Astrocyte of the spinal cord (primary cell): ENCODE measurements at regions not wholly inside any gene's neighbourhood (a gene's known extent, or its start where the extent isn't known, plus 50 kb on each side); places are given as distances from the start of the nearest gene placed in this dataset.

Experiments used
- DNase-seq: peaks from one replicate; pipeline ENCODE4 v3.0.0; 2011; ENCODE audit warnings: low read depth, low spot score
- H3K4me3 ChIP-seq: 2 replicates; pipeline ENCODE4 v1.5.1; 2011; ENCODE audit warnings: low read depth, mild to moderate bottlenecking, low read length, moderate library complexity
- in situ Hi-C: cut with HindIII; loops from 2 replicates; pipeline ENCODE4 v1.10.0; 2017; ENCODE audit warnings: low sequenced_read_pairs
- TF ChIP-seq, protein P1 (sequence below): IDR thresholded peaks from 2 replicates; pipeline ENCODE4 v1.5.1; 2012; ENCODE audit warnings: low read depth, mild to moderate bottlenecking, low read length, inconsistent platforms

DNA sequence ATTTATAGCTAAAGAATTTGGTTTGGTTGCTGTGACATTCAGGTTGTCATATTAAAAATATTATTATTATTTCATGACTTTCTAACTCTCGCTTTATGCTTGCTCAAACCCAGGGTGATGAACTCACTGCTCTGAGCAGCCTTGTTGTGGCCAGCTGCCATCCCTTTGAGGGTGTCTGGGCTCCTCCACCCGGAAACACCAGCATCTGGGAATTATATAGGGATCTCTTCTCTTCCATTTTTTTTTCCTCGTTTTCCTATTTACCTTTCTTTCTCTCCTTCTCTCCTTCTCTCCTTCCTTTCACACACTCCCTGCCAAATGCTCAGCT is 355.8 kb upstream of the SMARCA2 start:
- H3K4me3 ChIP-seq, result no peak overlapping the region
- in situ Hi-C loops, result no loop called here
- TF ChIP-seq, protein P1, sequence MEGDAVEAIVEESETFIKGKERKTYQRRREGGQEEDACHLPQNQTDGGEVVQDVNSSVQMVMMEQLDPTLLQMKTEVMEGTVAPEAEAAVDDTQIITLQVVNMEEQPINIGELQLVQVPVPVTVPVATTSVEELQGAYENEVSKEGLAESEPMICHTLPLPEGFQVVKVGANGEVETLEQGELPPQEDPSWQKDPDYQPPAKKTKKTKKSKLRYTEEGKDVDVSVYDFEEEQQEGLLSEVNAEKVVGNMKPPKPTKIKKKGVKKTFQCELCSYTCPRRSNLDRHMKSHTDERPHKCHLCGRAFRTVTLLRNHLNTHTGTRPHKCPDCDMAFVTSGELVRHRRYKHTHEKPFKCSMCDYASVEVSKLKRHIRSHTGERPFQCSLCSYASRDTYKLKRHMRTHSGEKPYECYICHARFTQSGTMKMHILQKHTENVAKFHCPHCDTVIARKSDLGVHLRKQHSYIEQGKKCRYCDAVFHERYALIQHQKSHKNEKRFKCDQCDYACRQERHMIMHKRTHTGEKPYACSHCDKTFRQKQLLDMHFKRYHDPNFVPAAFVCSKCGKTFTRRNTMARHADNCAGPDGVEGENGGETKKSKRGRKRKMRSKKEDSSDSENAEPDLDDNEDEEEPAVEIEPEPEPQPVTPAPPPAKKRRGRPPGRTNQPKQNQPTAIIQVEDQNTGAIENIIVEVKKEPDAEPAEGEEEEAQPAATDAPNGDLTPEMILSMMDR, result no peak
- no peak for DNase-seq

DNA sequence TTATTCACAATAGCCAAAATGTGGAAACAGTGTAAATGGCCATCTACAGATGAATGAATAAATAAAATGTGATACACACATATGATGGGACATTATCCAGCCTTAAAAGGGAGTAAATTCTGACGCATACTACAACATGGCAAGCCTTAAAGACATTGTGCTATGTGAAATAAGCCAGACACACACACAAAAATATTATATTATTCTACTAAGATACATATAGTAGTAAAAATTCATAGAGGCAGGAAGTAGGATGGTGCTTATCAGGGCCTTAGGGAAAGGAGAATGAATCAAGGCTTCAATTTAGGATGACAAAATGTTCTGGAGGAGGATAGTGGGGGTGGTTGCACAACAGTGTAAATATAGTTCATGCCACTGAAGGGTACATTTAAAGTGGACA is 346.7 kb upstream of the SMARCA2 start:
- in situ Hi-C loops, result no loop called here
- TF ChIP-seq, protein P1, result no peak
- H3K4me3 ChIP-seq, result no peak overlapping the region
- no peak for DNase-seq

DNA sequence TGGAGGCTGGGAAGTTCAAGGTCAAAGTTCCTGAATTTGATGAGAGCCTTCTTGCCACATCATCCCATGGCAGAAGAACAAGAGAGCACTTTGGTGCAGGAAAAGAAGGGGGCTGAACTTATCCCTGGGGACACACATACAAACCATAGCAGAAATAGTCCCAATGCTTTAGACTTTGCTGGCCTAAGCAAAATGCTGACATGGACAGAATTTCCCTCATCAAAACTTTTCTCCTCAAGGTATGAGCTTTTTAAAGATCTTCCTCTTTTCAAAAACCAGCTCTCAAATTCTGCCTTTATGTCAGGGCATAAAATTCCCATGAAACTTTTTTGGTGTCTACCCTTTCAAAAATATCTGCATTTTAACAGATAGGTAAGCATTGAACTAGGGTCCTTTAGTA is 341.8 kb upstream of the SMARCA2 start:
- TF ChIP-seq, protein P1, result no peak
- in situ Hi-C loops, result no loop called here
- no peak overlapping the region for H3K4me3 ChIP-seq
- no peak for DNase-seq

DNA sequence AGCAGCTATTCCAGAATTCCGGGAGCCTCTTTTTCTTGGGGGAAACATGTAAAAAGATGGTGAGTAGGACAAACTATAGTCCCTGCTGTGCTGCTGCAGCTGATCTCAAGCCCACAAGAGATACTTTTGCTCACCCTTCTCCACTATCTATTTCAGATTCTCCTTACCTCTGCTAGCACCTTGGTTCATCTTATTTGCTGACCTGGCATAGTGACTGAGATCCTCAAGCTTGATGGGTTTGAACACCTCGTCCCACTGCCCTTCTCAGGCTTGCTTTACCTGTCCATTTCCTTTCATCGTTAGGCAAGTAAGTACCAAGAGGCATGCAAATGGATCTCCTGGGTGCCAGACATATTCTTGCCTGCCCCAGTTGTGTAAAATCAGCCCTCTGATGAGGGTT is 338.4 kb upstream of the SMARCA2 start:
- in situ Hi-C loops, result no loop called here
- DNase-seq, result no peak
- TF ChIP-seq, protein P1, result no peak
- no peak overlapping the region for H3K4me3 ChIP-seq

DNA sequence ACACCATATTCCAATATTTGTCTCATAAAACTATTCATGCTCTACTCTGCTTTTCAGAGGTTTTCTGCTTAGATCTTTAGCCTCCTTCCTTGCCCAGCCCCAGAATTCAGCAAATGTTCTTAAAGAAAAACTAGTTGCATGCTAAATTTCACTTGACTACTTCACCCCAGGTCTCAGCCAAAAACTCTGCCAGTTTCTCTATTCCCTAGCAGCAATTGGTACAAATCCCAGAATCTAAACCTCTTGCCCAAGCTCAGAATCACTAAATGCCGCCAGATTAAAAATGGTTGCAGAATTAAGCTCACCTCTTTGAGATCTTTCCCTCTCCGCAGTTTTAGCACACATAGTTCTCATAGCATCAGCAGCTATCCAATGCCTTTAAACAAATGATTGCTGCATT is 331.2 kb upstream of the SMARCA2 start:
- TF ChIP-seq, protein P1, result no peak
- no peak for DNase-seq
- in situ Hi-C loops, result no loop called here
- H3K4me3 ChIP-seq, result no peak overlapping the region

DNA sequence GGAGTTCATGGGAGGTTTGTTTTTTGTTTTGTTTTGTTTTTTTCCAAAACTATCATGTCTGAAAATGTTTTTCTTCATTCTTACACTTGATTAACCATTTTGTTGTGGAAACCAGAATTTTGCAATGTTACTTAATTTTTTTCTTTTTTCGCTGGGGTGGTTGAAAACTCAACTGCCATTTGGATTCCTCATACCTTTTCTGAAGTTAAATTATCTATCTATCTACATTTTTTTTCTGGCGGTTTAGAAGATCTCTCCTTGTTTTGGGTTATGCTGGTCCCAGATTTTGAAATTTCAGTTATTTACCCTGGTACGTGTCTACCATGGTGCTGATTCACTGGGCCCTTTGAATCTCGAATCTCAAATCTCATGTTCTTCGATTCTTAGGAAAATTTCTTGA is 316.2 kb upstream of the SMARCA2 start:
- DNase-seq, result no peak
- in situ Hi-C loops, result no loop called here
- no peak overlapping the region for H3K4me3 ChIP-seq
- TF ChIP-seq, protein P1, result no peak

DNA sequence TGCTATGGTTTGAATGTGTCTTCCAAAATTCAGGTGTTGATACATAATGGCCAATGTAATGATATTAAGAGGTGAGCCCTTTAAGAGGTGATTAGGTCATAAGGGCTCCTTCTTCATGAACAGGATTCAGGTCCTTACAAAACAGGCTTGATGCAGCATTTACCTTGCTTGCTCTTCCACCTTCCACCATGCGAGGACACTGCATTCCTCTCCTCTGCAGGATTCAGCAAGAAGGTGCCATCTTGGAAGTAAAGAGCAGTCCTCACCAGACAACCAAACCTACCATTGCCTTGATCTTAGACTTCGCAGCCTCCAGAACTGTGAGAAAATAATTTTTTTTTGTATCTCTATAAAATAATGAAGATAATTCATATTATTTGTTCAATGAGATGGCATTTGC is 314.0 kb upstream of the SMARCA2 start:
- H3K4me3 ChIP-seq, result no peak overlapping the region
- no peak for DNase-seq
- in situ Hi-C loops, result no loop called here
- TF ChIP-seq, protein P1, result no peak
